NCI-H226 (cell line): ENCODE measurements at regions not wholly inside any gene's neighbourhood (a gene's known extent, or its start where the extent isn't known, plus 50 kb on each side); places are given as distances from the start of the nearest gene placed in this dataset.

Experiments
- DNase-seq: peaks from one replicate; pipeline ENCODE4 v3.0.0-alpha.2; 2015

- DNase-seq = no peak
These were observed 323.3 kb upstream of the NT5E start for GRCh38 chr6:85126485-85127167.

GRCh38 chr6:85125526-85125925 lies 324.4 kb upstream of the NT5E start:
- DNase-seq = no peak

GRCh38 chr6:85124472-85125354 lies 325.2 kb upstream of the NT5E start:
- DNase-seq = no peak

- no peak for DNase-seq
These were observed 328.7 kb upstream of the NT5E start for GRCh38 chr6:85121158-85121557.

- no peak for DNase-seq
These were observed 331.1 kb upstream of the NT5E start for GRCh38 chr6:85118652-85119235.

GRCh38 chr6:85118233-85118632 lies 331.6 kb upstream of the NT5E start:
- no peak for DNase-seq

GRCh38 chr6:85116475-85116874 lies 333.4 kb upstream of the NT5E start:
- DNase-seq = no peak

- no peak for DNase-seq
These were observed 334.0 kb upstream of the NT5E start for GRCh38 chr6:85115876-85116275.

- no peak for DNase-seq
These were observed 334.5 kb upstream of the NT5E start for GRCh38 chr6:85115376-85115775.

- DNase-seq = no peak
These were observed 335.3 kb upstream of the NT5E start for GRCh38 chr6:85114581-85114935.

GRCh38 chr6:85113934-85114580 lies 335.8 kb upstream of the NT5E start:
- no peak for DNase-seq

GRCh38 chr6:85112540-85112939 lies 337.3 kb upstream of the NT5E start:
- DNase-seq = no peak

GRCh38 chr6:85111481-85112011 lies 338.3 kb upstream of the NT5E start:
- no peak for DNase-seq

GRCh38 chr6:85110943-85111342 lies 338.9 kb upstream of the NT5E start:
- no peak for DNase-seq

- no peak for DNase-seq
These were observed 342.2 kb upstream of the NT5E start for GRCh38 chr6:85107701-85108100.

- DNase-seq = peak; percentile 42
These were observed 332.6 kb upstream of the TBX18 start for GRCh38 chr6:85096976-85097375.

GRCh38 chr6:85092226-85092625 lies 327.8 kb upstream of the TBX18 start:
- DNase-seq = no peak

GRCh38 chr6:85089255-85089654 lies 324.9 kb upstream of the TBX18 start:
- DNase-seq = no peak

GRCh38 chr6:85085875-85086274 lies 321.5 kb upstream of the TBX18 start:
- DNase-seq = no peak

GRCh38 chr6:85081102-85081501 lies 316.7 kb upstream of the TBX18 start:
- no peak for DNase-seq

GRCh38 chr6:85079761-85080160 lies 315.4 kb upstream of the TBX18 start:
- DNase-seq = no peak

- DNase-seq = peak; percentile 89
These were observed 313.7 kb upstream of the TBX18 start for GRCh38 chr6:85078058-85078457.

GRCh38 chr6:85077098-85077497 lies 312.7 kb upstream of the TBX18 start:
- DNase-seq = no peak
